GM12878 (cell line): ENCODE measurements at regions not wholly inside any gene's neighbourhood (a gene's known extent, or its start where the extent isn't known, plus 50 kb on each side); places are given as distances from the start of the nearest gene placed in this dataset.

Experiments used
- ATAC-seq: fragments of 200-7000 bp; cut with Tn5 transposase; 3 replicates; pipeline ENCODE4 v1.9.1; 2020; ENCODE audit warnings: mild to moderate bottlenecking, moderate library complexity
- BruUV-seq: library from RNA; stranded (reverse); fragments of 400-500 nt; replicated peaks from 2 replicates; lab custom pipeline; 2021; lab: Mats Ljungman, UMichigan
- CTCF ChIA-PET: fragments of 300-600 bp; sonication (Branson Sonifier 250); formaldehyde crosslinking; extraction: SDS; loops from one replicate; lab custom pipeline; 2021; ENCODE audit warnings: inconsistent platforms; lab: Yijun Ruan, JAX
- POLR2A ChIA-PET: fragments of 350-600 bp; formaldehyde crosslinking; extraction: SDS; loops from one replicate; lab custom pipeline; 2021; ENCODE audit warnings: inconsistent platforms; lab: Charles Lee
- RAD21 ChIA-PET: fragments of 300-600 bp; sonication (Branson Sonifier 250); formaldehyde crosslinking; loops from one replicate; lab custom pipeline; 2023; ENCODE audit warnings: antibody characterized with exemption; ENCODE audit not compliant: unreplicated experiment; lab: Charles Lee
- SMC1A ChIA-PET: fragments of 300-600 bp; sonication (Branson Sonifier 250); formaldehyde crosslinking; loops from one replicate; lab custom pipeline; 2023; ENCODE audit not compliant: unreplicated experiment, uncharacterized antibody; lab: Charles Lee
- DNase-seq: peaks from one replicate; pipeline ENCODE4 v3.0.0-alpha.2; 2011; ENCODE audit warnings: low read depth, low spot score
- FAIRE-seq: peaks from 3 replicates; lab custom pipeline; 2011; peaks lifted over from hg19 to GRCh38; lab: Jason Lieb, UNC
- H2AFZ ChIP-seq: 2 replicates; pipeline ENCODE4 v1.6.0; 2011; ENCODE audit warnings: low read depth, low read length, control low read depth; ENCODE audit not compliant: control insufficient read depth
- H3K27ac ChIP-seq: 2 replicates; pipeline ENCODE4 v1.5.1; 2011; ENCODE audit warnings: control low read depth; ENCODE audit not compliant: control insufficient read depth, insufficient read depth
- H3K27me3 ChIP-seq, 2 experiments: replicated peaks in 1 of 2; 2 replicates each; pipeline versions ENCODE4 v1.6.0 to v1.6.1; 2011; ENCODE audit warnings: low read length in 1 of 2; ENCODE audit not compliant: control insufficient read depth in 2 of 2, insufficient read depth in 2 of 2
- H3K36me3 ChIP-seq, 2 experiments: 2 replicates each; pipeline ENCODE4 v1.5.1; 2011; ENCODE audit warnings: low read length in 1 of 2; ENCODE audit not compliant: control insufficient read depth in 2 of 2, insufficient read depth in 2 of 2
- H3K4me1 ChIP-seq: 2 replicates; pipeline ENCODE4 v1.6.1; 2011; ENCODE audit warnings: mild to moderate bottlenecking, low read length, moderate library complexity, mixed read lengths; ENCODE audit not compliant: control insufficient read depth, insufficient read depth
- H3K4me2 ChIP-seq: 2 replicates; pipeline ENCODE4 v1.6.0; 2011; ENCODE audit warnings: control low read depth; ENCODE audit not compliant: control insufficient read depth, insufficient read depth
- H3K4me3 ChIP-seq: fragments of 200-600 bp; sonication (generic); 2 replicates; pipeline ENCODE4 v1.5.1; 2016
- H3K79me2 ChIP-seq: 2 replicates; pipeline ENCODE4 v1.6.0; 2011; ENCODE audit warnings: low read length; ENCODE audit not compliant: control insufficient read depth, insufficient read depth
- H3K9ac ChIP-seq: 2 replicates; pipeline ENCODE4 v1.8.0; 2011; ENCODE audit warnings: low read length, control low read depth, mixed read lengths; ENCODE audit not compliant: control insufficient read depth, insufficient read depth
- H3K9me3 ChIP-seq: replicated peaks from 3 replicates; pipeline ENCODE4 v1.5.1; 2011; ENCODE audit warnings: mild to moderate bottlenecking, low read length; ENCODE audit not compliant: control insufficient read depth, insufficient read depth
- H4K20me1 ChIP-seq: 2 replicates; pipeline ENCODE4 v1.6.0; 2011; ENCODE audit not compliant: control insufficient read depth, insufficient read depth
- CHD2 ChIP-seq: IDR thresholded peaks from 2 replicates; pipeline ENCODE4 v1.6.1; 2011; ENCODE audit warnings: low read depth, low read length, improper control_type of control experiment, borderline replicate concordance
- KAT2A ChIP-seq: conservative IDR thresholded peaks from 2 replicates; pipeline ENCODE4 v1.6.1; 2011; ENCODE audit warnings: low read depth, low read length; ENCODE audit not compliant: control insufficient read depth
- NR2C1 ChIP-seq: fragments of 450-650 bp; IDR thresholded peaks from 2 replicates; pipeline ENCODE4 v1.6.1; 2017; ENCODE audit warnings: antibody characterized with exemption, mild to moderate bottlenecking, moderate library complexity
- PAX5 ChIP-seq: IDR thresholded peaks from 2 replicates; pipeline ENCODE4 v1.6.1; 2011; ENCODE audit warnings: low read depth, low read length, borderline replicate concordance
- RUNX3 ChIP-seq: IDR thresholded peaks from 2 replicates; pipeline ENCODE4 v1.6.1; 2012; ENCODE audit warnings: low read length, inconsistent platforms
- TBL1XR1 ChIP-seq: IDR thresholded peaks from 2 replicates; pipeline ENCODE4 v1.6.1; 2012; ENCODE audit warnings: low read depth, low read length, improper control_type of control experiment
- TCF3 ChIP-seq: IDR thresholded peaks from 2 replicates; pipeline ENCODE4 v1.6.1; 2012; ENCODE audit warnings: low read depth, mild to moderate bottlenecking, low read length, borderline replicate concordance; ENCODE audit not compliant: insufficient read depth
- ZSCAN29 ChIP-seq: fragments of 450-650 bp; IDR thresholded peaks from 2 replicates; pipeline ENCODE4 v1.6.1; 2017; ENCODE audit warnings: mild to moderate bottlenecking, moderate library complexity
- WGBS: methylation state at CpG from one replicate; pipeline ENCODE4 v1.1.6; 2016; ENCODE audit warnings: low lambda C conversion rate; ENCODE audit not compliant: insufficient replicate concordance, insufficient coverage; ENCODE audit errors: missing lambda C conversion rate; 5-methylcytosine and 5-hydroxymethylcytosine counted together
- in situ Hi-C: fragments of 300-500 bp; cut with MboI; formaldehyde crosslinking; loops from 9 replicates; pipeline ENCODE4 v1.14.3; 2018; ENCODE audit warnings: mixed read lengths
- intact Hi-C: fragments of 100-400 bp; cut with micrococcal nuclease; formaldehyde crosslinking; loops from one replicate; pipeline ENCODE4 v1.14.2; 2022; ENCODE audit not compliant: unreplicated experiment
- TF ChIP-seq, protein P1 (sequence below): fragments of 450-650 bp; formaldehyde crosslinking; IDR thresholded peaks from 2 replicates; pipeline ENCODE4 v1.4.0; 2020; ENCODE audit warnings: mild to moderate bottlenecking, moderate library complexity
- TF ChIP-seq, protein P2 (sequence below): fragments of 450-650 bp; IDR thresholded peaks from 2 replicates; pipeline ENCODE4 v1.6.1; 2017; ENCODE audit warnings: mild to moderate bottlenecking, moderate library complexity
- TF ChIP-seq, protein P3 (sequence below): fragments of 450-650 bp; IDR thresholded peaks from 2 replicates; pipeline ENCODE4 v1.6.1; 2018; ENCODE audit warnings: borderline replicate concordance, mild to moderate bottlenecking; ENCODE audit not compliant: partially characterized antibody
- TF ChIP-seq, protein P4 (sequence below): fragments of 450-650 bp; IDR thresholded peaks from 2 replicates; pipeline ENCODE4 v1.6.1; 2014; ENCODE audit warnings: mild to moderate bottlenecking

DNA sequence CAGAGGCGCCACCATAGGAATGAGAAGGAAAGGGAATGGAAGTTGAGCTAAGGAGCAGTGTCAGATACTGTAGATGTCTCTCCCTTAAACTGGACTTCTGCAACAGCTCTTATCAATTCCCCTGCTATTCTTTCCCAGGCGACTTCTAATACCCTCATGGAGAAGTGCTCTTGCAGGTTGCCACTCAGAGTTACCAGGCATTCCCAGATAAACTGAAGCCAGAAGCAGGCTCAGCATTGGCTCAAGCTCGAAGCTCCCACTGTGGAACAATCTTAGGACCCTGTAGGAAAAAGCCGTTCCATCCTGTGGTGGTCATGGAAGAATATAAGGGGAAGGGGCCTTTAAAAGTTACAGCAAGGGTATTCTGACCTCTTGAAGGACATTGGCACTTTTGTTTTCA, 208.7 kb upstream of the PLET1 start (continued):
- no peak for TF ChIP-seq PAX5
- TF ChIP-seq, protein P1, sequence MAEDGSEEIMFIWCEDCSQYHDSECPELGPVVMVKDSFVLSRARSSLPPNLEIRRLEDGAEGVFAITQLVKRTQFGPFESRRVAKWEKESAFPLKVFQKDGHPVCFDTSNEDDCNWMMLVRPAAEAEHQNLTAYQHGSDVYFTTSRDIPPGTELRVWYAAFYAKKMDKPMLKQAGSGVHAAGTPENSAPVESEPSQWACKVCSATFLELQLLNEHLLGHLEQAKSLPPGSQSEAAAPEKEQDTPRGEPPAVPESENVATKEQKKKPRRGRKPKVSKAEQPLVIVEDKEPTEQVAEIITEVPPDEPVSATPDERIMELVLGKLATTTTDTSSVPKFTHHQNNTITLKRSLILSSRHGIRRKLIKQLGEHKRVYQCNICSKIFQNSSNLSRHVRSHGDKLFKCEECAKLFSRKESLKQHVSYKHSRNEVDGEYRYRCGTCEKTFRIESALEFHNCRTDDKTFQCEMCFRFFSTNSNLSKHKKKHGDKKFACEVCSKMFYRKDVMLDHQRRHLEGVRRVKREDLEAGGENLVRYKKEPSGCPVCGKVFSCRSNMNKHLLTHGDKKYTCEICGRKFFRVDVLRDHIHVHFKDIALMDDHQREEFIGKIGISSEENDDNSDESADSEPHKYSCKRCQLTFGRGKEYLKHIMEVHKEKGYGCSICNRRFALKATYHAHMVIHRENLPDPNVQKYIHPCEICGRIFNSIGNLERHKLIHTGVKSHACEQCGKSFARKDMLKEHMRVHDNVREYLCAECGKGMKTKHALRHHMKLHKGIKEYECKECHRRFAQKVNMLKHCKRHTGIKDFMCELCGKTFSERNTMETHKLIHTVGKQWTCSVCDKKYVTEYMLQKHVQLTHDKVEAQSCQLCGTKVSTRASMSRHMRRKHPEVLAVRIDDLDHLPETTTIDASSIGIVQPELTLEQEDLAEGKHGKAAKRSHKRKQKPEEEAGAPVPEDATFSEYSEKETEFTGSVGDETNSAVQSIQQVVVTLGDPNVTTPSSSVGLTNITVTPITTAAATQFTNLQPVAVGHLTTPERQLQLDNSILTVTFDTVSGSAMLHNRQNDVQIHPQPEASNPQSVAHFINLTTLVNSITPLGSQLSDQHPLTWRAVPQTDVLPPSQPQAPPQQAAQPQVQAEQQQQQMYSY = no peak
- TF ChIP-seq, protein P2, sequence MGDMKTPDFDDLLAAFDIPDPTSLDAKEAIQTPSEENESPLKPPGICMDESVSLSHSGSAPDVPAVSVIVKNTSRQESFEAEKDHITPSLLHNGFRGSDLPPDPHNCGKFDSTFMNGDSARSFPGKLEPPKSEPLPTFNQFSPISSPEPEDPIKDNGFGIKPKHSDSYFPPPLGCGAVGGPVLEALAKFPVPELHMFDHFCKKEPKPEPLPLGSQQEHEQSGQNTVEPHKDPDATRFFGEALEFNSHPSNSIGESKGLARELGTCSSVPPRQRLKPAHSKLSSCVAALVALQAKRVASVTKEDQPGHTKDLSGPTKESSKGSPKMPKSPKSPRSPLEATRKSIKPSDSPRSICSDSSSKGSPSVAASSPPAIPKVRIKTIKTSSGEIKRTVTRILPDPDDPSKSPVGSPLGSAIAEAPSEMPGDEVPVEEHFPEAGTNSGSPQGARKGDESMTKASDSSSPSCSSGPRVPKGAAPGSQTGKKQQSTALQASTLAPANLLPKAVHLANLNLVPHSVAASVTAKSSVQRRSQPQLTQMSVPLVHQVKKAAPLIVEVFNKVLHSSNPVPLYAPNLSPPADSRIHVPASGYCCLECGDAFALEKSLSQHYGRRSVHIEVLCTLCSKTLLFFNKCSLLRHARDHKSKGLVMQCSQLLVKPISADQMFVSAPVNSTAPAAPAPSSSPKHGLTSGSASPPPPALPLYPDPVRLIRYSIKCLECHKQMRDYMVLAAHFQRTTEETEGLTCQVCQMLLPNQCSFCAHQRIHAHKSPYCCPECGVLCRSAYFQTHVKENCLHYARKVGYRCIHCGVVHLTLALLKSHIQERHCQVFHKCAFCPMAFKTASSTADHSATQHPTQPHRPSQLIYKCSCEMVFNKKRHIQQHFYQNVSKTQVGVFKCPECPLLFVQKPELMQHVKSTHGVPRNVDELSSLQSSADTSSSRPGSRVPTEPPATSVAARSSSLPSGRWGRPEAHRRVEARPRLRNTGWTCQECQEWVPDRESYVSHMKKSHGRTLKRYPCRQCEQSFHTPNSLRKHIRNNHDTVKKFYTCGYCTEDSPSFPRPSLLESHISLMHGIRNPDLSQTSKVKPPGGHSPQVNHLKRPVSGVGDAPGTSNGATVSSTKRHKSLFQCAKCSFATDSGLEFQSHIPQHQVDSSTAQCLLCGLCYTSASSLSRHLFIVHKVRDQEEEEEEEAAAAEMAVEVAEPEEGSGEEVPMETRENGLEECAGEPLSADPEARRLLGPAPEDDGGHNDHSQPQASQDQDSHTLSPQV = no peak

DNA sequence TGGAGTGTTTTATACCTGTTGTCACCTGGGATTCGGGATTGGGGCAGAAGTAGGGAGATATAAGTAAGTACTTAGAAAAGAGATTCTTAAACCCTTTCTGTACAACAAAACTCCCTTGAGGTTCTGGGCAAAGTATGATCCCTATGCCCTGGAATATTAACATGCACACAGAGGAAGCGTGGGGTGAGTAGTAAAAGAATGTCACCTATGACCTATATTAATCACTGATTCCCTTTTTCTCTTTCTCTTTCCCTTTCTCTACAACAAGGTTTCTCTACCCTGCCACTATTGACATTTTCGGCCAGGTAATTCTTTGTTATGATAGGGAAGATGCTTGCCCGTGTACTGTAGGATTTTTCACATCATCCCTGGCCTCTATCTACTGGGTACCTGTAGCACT, 209.7 kb upstream of the PLET1 start:
- no TSS peak for BruUV-seq
- DNase-seq (no peak), ATAC-seq (no peak), FAIRE-seq (no peak)
- no peaks in the 10 kb centered on the region for H4K20me1 ChIP-seq
- ChIA-PET RAD21 (no interaction called here), SMC1A (interaction anchor here (1.3 kb wide), 1 partner anchor 16 kb away, joined by 3 read pairs; no protein-coding TSS in a partner anchor), CTCF (no interaction called here), POLR2A (no interaction called here)
- in situ Hi-C loops = no loop called here
- H3K9me3 ChIP-seq = no peaks in the 10 kb centered on the region; the same call in 2 of the 3 replicates
- H3K4me1 ChIP-seq = no peaks in the 10 kb centered on the region
- H2AFZ ChIP-seq = no peak overlapping the region
- 50% methylated on average over 4 of the region's 4 CpGs for WGBS
- no peak overlapping the region for H3K4me3 ChIP-seq
- peaks cover 0 to 3% of the 10 kb centered on the region in 2 experiments for H3K27me3 ChIP-seq
- intact Hi-C loops = no loop called here
- H3K79me2 ChIP-seq = no peaks in the 10 kb centered on the region
- H3K27ac ChIP-seq = no peak overlapping the region
- no peak overlapping the region for H3K9ac ChIP-seq
- no peaks in the 10 kb centered on the region for H3K36me3 ChIP-seq
- H3K4me2 ChIP-seq = no peak overlapping the region
- TF ChIP-seq TBL1XR1 = no peak
- TF ChIP-seq, protein P3, sequence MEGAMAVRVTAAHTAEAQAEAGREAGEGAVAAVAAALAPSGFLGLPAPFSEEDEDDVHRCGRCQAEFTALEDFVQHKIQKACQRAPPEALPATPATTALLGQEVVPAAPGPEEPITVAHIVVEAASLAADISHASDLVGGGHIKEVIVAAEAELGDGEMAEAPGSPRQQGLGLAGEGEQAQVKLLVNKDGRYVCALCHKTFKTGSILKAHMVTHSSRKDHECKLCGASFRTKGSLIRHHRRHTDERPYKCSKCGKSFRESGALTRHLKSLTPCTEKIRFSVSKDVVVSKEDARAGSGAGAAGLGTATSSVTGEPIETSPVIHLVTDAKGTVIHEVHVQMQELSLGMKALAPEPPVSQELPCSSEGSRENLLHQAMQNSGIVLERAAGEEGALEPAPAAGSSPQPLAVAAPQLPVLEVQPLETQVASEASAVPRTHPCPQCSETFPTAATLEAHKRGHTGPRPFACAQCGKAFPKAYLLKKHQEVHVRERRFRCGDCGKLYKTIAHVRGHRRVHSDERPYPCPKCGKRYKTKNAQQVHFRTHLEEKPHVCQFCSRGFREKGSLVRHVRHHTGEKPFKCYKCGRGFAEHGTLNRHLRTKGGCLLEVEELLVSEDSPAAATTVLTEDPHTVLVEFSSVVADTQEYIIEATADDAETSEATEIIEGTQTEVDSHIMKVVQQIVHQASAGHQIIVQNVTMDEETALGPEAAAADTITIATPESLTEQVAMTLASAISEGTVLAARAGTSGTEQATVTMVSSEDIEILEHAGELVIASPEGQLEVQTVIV = no peak
- TF ChIP-seq ZSCAN29 = no peak
- TF ChIP-seq, protein P4, sequence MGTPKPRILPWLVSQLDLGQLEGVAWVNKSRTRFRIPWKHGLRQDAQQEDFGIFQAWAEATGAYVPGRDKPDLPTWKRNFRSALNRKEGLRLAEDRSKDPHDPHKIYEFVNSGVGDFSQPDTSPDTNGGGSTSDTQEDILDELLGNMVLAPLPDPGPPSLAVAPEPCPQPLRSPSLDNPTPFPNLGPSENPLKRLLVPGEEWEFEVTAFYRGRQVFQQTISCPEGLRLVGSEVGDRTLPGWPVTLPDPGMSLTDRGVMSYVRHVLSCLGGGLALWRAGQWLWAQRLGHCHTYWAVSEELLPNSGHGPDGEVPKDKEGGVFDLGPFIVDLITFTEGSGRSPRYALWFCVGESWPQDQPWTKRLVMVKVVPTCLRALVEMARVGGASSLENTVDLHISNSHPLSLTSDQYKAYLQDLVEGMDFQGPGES = no peak
- TF ChIP-seq RUNX3 = no peak
- no peak for TF ChIP-seq KAT2A
- TF ChIP-seq TCF3 = no peak
- TF ChIP-seq NR2C1 = no peak
- TF ChIP-seq CHD2 = no peak
